ENCODE measurements at regions not wholly inside any gene's neighbourhood (a gene's known extent, or its start where the extent isn't known, plus 50 kb on each side); places are given as distances from the start of the nearest gene placed in this dataset.

DNA sequence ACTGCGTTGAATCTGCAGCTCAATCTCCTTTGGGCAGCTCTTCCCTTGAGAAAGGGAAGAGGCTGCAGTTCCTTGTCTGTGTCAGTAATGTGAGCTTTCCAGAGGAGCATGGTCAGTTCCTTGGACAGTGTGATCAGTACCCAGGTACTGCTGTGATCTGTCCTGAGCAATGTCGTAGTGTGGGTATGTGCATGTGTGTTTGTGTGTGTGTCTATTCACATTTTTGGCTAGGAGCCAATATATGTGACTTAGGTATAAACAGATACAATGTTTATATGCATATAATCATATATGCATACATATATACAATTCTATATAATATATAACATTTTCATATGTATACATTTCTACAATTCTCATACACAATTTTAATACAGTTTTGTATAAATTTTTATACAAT is 85.4 kb upstream of the OLIG3 start:
- TF ChIP-seq POLR2AphosphoS5 (IDR thresholded peaks at IDR 0.05; ENCODE audit: borderline replicate concordance, low read depth, low read length) (no peak), EZH2 (IDR thresholded peaks at IDR 0.05) (no peak)
